HepG2 (cell line): ENCODE measurements at regions not wholly inside any gene's neighbourhood (a gene's known extent, or its start where the extent isn't known, plus 50 kb on each side); places are given as distances from the start of the nearest gene placed in this dataset.

ENCODE experiments used
- ATAC-seq: fragments of 200-7000 bp; cut with Tn5 transposase; 3 replicates; pipeline ENCODE4 v1.9.1; 2020; ENCODE audit warnings: mild to moderate bottlenecking, moderate library complexity
- BruUV-seq: library from RNA; stranded (reverse); fragments of 400-500 nt; replicated peaks from 2 replicates; lab custom pipeline; 2021; lab: Mats Ljungman, UMichigan
- CTCF ChIA-PET: fragments of 300-600 bp; formaldehyde crosslinking; extraction: SDS; loops from one replicate; lab custom pipeline; 2021; ENCODE audit warnings: low total read pairs, inconsistent platforms, low intra/inter-chr PET ratio; lab: Yijun Ruan, JAX
- POLR2A ChIA-PET: fragments of 350-600 bp; sonication (Branson Sonifier 250); formaldehyde crosslinking; loops from one replicate; lab custom pipeline; 2020; ENCODE audit warnings: antibody characterized with exemption, inconsistent platforms; lab: Yijun Ruan, JAX
- DNase-seq: peaks from one replicate; pipeline ENCODE4 v3.0.0-alpha.2; 2015; ENCODE audit warnings: low spot score
- FAIRE-seq: peaks from 3 replicates; lab custom pipeline; 2011; peaks lifted over from hg19 to GRCh38; lab: Jason Lieb, UNC
- H2AFZ ChIP-seq: one replicate; pipeline ENCODE4 v1.6.1; 2011; ENCODE audit warnings: low read length, inconsistent platforms
- H3K27ac ChIP-seq: fragments of 300-600 bp; 3 replicates; pipeline ENCODE4 v1.8.0; 2011; ENCODE audit warnings: mixed run types, mild to moderate bottlenecking, mixed read lengths, low read length, inconsistent platforms; ENCODE audit not compliant: insufficient read depth; ENCODE audit errors: extremely low read length
- H3K27me3 ChIP-seq, 2 experiments: fragments of 200-600 bp in 1 of 2; 2 replicates in 1 of 2; 3 replicates in 1 of 2; pipeline versions ENCODE4 v1.6.0 to v1.8.0; 2011; ENCODE audit warnings: low read length in 2 of 2, mild to moderate bottlenecking in 2 of 2, moderate library complexity in 2 of 2, inconsistent platforms in 1 of 2; ENCODE audit not compliant: insufficient read depth in 2 of 2, control insufficient read depth in 1 of 2
- H3K36me3 ChIP-seq, 2 experiments: fragments of 200-600 bp in 1 of 2; replicated peaks in 1 of 2; 2 replicates in 1 of 2; 3 replicates in 1 of 2; pipeline versions ENCODE4 v1.5.1 to v1.8.0; 2011; ENCODE audit warnings: low read length in 2 of 2, inconsistent platforms in 1 of 2; ENCODE audit not compliant: insufficient read depth in 2 of 2, control insufficient read depth in 1 of 2
- H3K4me1 ChIP-seq: 2 replicates; pipeline ENCODE4 v1.5.1; 2012; ENCODE audit warnings: low read length, inconsistent platforms; ENCODE audit not compliant: insufficient read depth
- H3K4me2 ChIP-seq: 2 replicates; pipeline ENCODE4 v1.6.0; 2011; ENCODE audit warnings: low read depth, low read length, inconsistent platforms
- H3K4me3 ChIP-seq, 3 experiments: fragments of 200-600 bp in 1 of 3; sonication (generic), shearing (Covaris generic) in 1 of 3; replicated peaks in 1 of 3; 2 replicates each; pipeline ENCODE4 v1.5.1; 2011 to 2016; ENCODE audit warnings: low read length in 3 of 3, inconsistent platforms in 2 of 3, low read depth in 2 of 3, mild to moderate bottlenecking in 2 of 3, control low read depth in 1 of 3, mixed read lengths in 1 of 3; ENCODE audit not compliant: insufficient read depth in 1 of 3
- H3K79me2 ChIP-seq: one replicate; pipeline ENCODE4 v1.6.1; 2011; ENCODE audit warnings: low read length, inconsistent platforms; ENCODE audit not compliant: insufficient read depth
- H3K9ac ChIP-seq: 2 replicates; pipeline ENCODE4 v1.6.0; 2011; ENCODE audit warnings: mild to moderate bottlenecking, low read depth, low read length, inconsistent platforms; ENCODE audit not compliant: insufficient read depth
- H3K9me3 ChIP-seq: 2 replicates; pipeline ENCODE4 v1.5.1; 2012; ENCODE audit warnings: mild to moderate bottlenecking, low read length
- H4K20me1 ChIP-seq: 2 replicates; pipeline ENCODE4 v1.6.0; 2011; ENCODE audit warnings: inconsistent platforms, mild to moderate bottlenecking, low read length, moderate library complexity; ENCODE audit not compliant: insufficient read depth
- AKAP8 ChIP-seq: sonication (generic); formaldehyde crosslinking; IDR thresholded peaks from 2 replicates; pipeline ENCODE4 v1.5.1; 2020; ENCODE audit warnings: mild to moderate bottlenecking, missing genetic modification reagents
- POLR2AphosphoS2 ChIP-seq: IDR thresholded peaks from 2 replicates; pipeline ENCODE4 v1.6.1; 2011; ENCODE audit warnings: low read depth, low read length, improper control_type of control experiment
- SMARCC2 ChIP-seq: fragments of 450-650 bp; IDR thresholded peaks from 2 replicates; pipeline ENCODE4 v1.6.1; 2017; ENCODE audit warnings: antibody characterized with exemption, mild to moderate bottlenecking
- YEATS4 ChIP-seq: sonication (generic); formaldehyde crosslinking; IDR thresholded peaks from 2 replicates; pipeline ENCODE4 v1.4.0; 2020; ENCODE audit warnings: missing genetic modification reagents, borderline replicate concordance
- ZMYM4 ChIP-seq: sonication (generic); formaldehyde crosslinking; IDR thresholded peaks from 2 replicates; pipeline ENCODE4 v1.8.1; 2023; ENCODE audit warnings: mild to moderate bottlenecking, missing genetic modification reagents
- WGBS: methylation state at CpG from one replicate; pipeline ENCODE4 v1.1.6; 2017; ENCODE audit warnings: low lambda C conversion rate; 5-methylcytosine and 5-hydroxymethylcytosine counted together
- in situ Hi-C: cut with HindIII; loops from 2 replicates; pipeline ENCODE4 v1.10.0; 2017; ENCODE audit warnings: low pct_unique_long_range_greater_than_20kb; ENCODE audit not compliant: extremely low pct_ligation_motif_present
- intact Hi-C: fragments of 100-400 bp; cut with micrococcal nuclease; formaldehyde crosslinking; loops from one replicate; pipeline ENCODE4 v1.10.0; 2022; ENCODE audit not compliant: unreplicated experiment
- TF ChIP-seq, protein P1 (sequence below), 2 experiments: sonication (generic) in 1 of 2; formaldehyde crosslinking in 1 of 2; IDR thresholded peaks; 2 replicates each; pipeline versions ENCODE4 v1.4.0 to v1.6.1; 2018 to 2020; ENCODE audit warnings: missing genetic modification reagents in 2 of 2, borderline replicate concordance in 1 of 2, low read depth in 1 of 2, mild to moderate bottlenecking in 1 of 2, missing biosample characterization in 1 of 2
- TF ChIP-seq, protein P2 (sequence below): sonication (generic); formaldehyde crosslinking; IDR thresholded peaks from 2 replicates; pipeline ENCODE4 v1.4.0; 2020; ENCODE audit warnings: missing genetic modification reagents

DNA sequence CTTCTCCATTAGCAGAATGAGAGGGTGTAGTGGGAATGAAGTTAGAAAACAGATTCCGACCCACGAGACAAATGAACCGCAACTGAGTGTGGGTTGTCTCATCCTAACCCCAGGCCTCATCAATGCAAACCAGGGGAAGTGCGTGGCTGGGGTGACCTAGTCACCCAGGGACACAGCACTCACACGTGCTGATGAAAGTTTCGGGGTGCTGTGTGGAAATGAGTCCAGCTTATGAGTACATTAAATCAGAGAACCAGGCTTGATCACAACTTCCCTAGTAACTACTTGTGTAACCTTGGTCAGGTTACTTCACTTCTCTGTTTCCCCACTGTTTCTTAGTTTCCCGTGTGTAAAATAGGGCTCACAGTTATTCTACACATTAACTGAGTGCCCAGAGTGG is 95.4 kb upstream of the CDKN3 start:
- in situ Hi-C loops (no loop called here), intact Hi-C loops (no loop called here)
- Histone ChIP-seq H3K27ac (no peak overlapping the region), H4K20me1 (no peaks in the 10 kb centered on the region), H3K4me1 (peaks cover 34% of the 10 kb centered on the region), H3K27me3 (no peaks in the 10 kb centered on the region), H3K9me3 (no peaks in the 10 kb centered on the region), H2AFZ (no peak overlapping the region), H3K79me2 (no peaks in the 10 kb centered on the region), H3K36me3 (no peaks in the 10 kb centered on the region), H3K9ac (no peak overlapping the region), H3K4me3 (no peak overlapping the region), H3K4me2 (no peak overlapping the region)
- 76% methylated on average over 7 of the region's 7 CpGs for WGBS
- CTCF ChIA-PET = no interaction called here
- TF ChIP-seq AKAP8 (CRISPR knock-in tag) (no peak), POLR2AphosphoS2 (no peak), SMARCC2 (no peak), ZMYM4 (no peak), YEATS4 (no peak)
- TF ChIP-seq, protein P1, sequence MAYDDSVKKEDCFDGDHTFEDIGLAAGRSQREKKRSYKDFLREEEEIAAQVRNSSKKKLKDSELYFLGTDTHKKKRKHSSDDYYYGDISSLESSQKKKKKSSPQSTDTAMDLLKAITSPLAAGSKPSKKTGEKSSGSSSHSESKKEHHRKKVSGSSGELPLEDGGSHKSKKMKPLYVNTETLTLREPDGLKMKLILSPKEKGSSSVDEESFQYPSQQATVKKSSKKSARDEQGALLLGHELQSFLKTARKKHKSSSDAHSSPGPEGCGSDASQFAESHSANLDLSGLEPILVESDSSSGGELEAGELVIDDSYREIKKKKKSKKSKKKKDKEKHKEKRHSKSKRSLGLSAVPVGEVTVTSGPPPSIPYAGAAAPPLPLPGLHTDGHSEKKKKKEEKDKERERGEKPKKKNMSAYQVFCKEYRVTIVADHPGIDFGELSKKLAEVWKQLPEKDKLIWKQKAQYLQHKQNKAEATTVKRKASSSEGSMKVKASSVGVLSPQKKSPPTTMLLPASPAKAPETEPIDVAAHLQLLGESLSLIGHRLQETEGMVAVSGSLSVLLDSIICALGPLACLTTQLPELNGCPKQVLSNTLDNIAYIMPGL (CRISPR knock-in tag; IDR thresholded peaks at IDR 0.05; ENCODE audit: borderline replicate concordance in 1 of 2, low read depth in 1 of 2) = no peak
- TF ChIP-seq, protein P2, sequence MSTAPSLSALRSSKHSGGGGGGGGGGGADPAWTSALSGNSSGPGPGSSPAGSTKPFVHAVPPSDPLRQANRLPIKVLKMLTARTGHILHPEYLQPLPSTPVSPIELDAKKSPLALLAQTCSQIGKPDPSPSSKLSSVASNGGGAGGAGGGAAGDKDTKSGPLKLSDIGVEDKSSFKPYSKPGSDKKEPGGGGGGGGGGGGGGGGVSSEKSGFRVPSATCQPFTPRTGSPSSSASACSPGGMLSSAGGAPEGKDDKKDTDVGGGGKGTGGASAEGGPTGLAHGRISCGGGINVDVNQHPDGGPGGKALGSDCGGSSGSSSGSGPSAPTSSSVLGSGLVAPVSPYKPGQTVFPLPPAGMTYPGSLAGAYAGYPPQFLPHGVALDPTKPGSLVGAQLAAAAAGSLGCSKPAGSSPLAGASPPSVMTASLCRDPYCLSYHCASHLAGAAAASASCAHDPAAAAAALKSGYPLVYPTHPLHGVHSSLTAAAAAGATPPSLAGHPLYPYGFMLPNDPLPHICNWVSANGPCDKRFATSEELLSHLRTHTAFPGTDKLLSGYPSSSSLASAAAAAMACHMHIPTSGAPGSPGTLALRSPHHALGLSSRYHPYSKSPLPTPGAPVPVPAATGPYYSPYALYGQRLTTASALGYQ (CRISPR knock-in tag) = no peak
- no peak for ATAC-seq
- DNase-seq = no peak
- no TSS peak for BruUV-seq
- FAIRE-seq = no peak
- POLR2A ChIA-PET = no interaction called here
